Mesendoderm (in vitro differentiated cells): ENCODE measurements at regions not wholly inside any gene's neighbourhood (a gene's known extent, or its start where the extent isn't known, plus 50 kb on each side); places are given as distances from the start of the nearest gene placed in this dataset.

Experiments
- DNase-seq: peaks from one replicate; pipeline ENCODE4 v3.0.0; 2013
- H2AK5ac ChIP-seq: 2 replicates; pipeline ENCODE4 v1.6.1; 2013; ENCODE audit warnings: low read length, inconsistent platforms
- H2BK120ac ChIP-seq: 2 replicates; pipeline ENCODE4 v1.6.1; 2013; ENCODE audit warnings: low read depth, mild to moderate bottlenecking, low read length, moderate library complexity, mixed read lengths
- H2BK15ac ChIP-seq: replicated peaks from 2 replicates; pipeline ENCODE4 v1.6.1; 2013; ENCODE audit warnings: low read depth, mild to moderate bottlenecking, moderate library complexity
- H2BK5ac ChIP-seq: 2 replicates; pipeline ENCODE4 v1.6.1; 2013; ENCODE audit warnings: low read length, inconsistent platforms
- H3K18ac ChIP-seq: 2 replicates; pipeline ENCODE4 v1.6.1; 2013; ENCODE audit warnings: mild to moderate bottlenecking, low read length, mixed read lengths
- H3K23ac ChIP-seq: one replicate; pipeline ENCODE4 v1.6.1; 2013; ENCODE audit warnings: low read length
- H3K27ac ChIP-seq: 2 replicates; pipeline ENCODE4 v1.5.1; 2013; ENCODE audit warnings: low read depth, mild to moderate bottlenecking, inconsistent platforms, low read length, moderate library complexity
- H3K27me3 ChIP-seq: 2 replicates; pipeline ENCODE4 v1.6.1; 2013; ENCODE audit warnings: low read length, control low read depth, mild to moderate bottlenecking, inconsistent platforms; ENCODE audit not compliant: insufficient read depth, poor library complexity
- H3K36me3 ChIP-seq: 2 replicates; pipeline ENCODE4 v1.6.1; 2013; ENCODE audit warnings: low read length, inconsistent platforms; ENCODE audit not compliant: control insufficient read depth, insufficient read depth
- H3K4ac ChIP-seq: one replicate; pipeline ENCODE4 v1.6.1; 2013; ENCODE audit warnings: low read depth, mild to moderate bottlenecking, low read length, moderate library complexity
- H3K4me1 ChIP-seq: 2 replicates; pipeline ENCODE4 v1.6.1; 2013; ENCODE audit warnings: low read depth, low read length, inconsistent platforms; ENCODE audit not compliant: control insufficient read depth
- H3K4me2 ChIP-seq: 2 replicates; pipeline ENCODE4 v1.6.1; 2013; ENCODE audit warnings: low read length
- H3K4me3 ChIP-seq: 2 replicates; pipeline ENCODE4 v1.5.1; 2013; ENCODE audit warnings: mild to moderate bottlenecking, low read length
- H3K56ac ChIP-seq: one replicate; pipeline ENCODE4 v1.6.1; 2013; ENCODE audit warnings: low read length
- H3K79me1 ChIP-seq: 2 replicates; pipeline ENCODE4 v1.6.1; 2013; ENCODE audit warnings: low read length, inconsistent platforms
- H3K79me2 ChIP-seq: 2 replicates; pipeline ENCODE4 v1.6.1; 2013; ENCODE audit warnings: mild to moderate bottlenecking, low read length; ENCODE audit not compliant: control insufficient read depth, insufficient read depth
- H3K9ac ChIP-seq: 2 replicates; pipeline ENCODE4 v1.6.1; 2013; ENCODE audit warnings: low read length, inconsistent platforms
- H4K5ac ChIP-seq: one replicate; pipeline ENCODE4 v1.6.1; 2013; ENCODE audit warnings: low read length
- H4K8ac ChIP-seq: one replicate; pipeline ENCODE4 v1.6.1; 2013; ENCODE audit warnings: low read depth, mild to moderate bottlenecking, control low read depth, low read length, moderate library complexity
- WGBS: extraction: QIAGEN DNeasy Blood & Tissue Kit; methylation state at CpG from one replicate; pipeline ENCODE4 v1.1.7; 2013; ENCODE audit warnings: low lambda C conversion rate, missing lambda C conversion rate; ENCODE audit not compliant: insufficient coverage; ENCODE audit errors: extremely low coverage; 5-methylcytosine and 5-hydroxymethylcytosine counted together

- H3K36me3 ChIP-seq, result no peaks in the 10 kb centered on the region
- no peak for DNase-seq
- H3K23ac ChIP-seq, result no peak overlapping the region
- H2BK120ac ChIP-seq, result no peak overlapping the region
- no peak overlapping the region for H3K4me2 ChIP-seq
- no peaks in the 10 kb centered on the region for H3K4me1 ChIP-seq
- H3K56ac ChIP-seq, result no peak overlapping the region
- no peaks in the 10 kb centered on the region for H3K79me2 ChIP-seq
- WGBS, result no CpG with 5 or more reads among the region's 1 CpG
- no peaks in the 10 kb centered on the region for H3K27me3 ChIP-seq
- H2AK5ac ChIP-seq, result no peak overlapping the region
- H3K18ac ChIP-seq, result no peak overlapping the region
- no peaks in the 10 kb centered on the region for H3K79me1 ChIP-seq
- H3K27ac ChIP-seq, result no peak overlapping the region
- no peak overlapping the region for H2BK15ac ChIP-seq
- no peak overlapping the region for H3K4me3 ChIP-seq
- H3K4ac ChIP-seq, result no peak overlapping the region
- H4K8ac ChIP-seq, result no peak overlapping the region
- no peak overlapping the region for H3K9ac ChIP-seq
- H4K5ac ChIP-seq, result no peak overlapping the region
- H2BK5ac ChIP-seq, result no peak overlapping the region
Measured at GRCh38 chr13:40204246-40204645, 462.2 kb downstream of the FOXO1 start.

GRCh38 chr13:40205771-40206240 is 460.6 kb downstream of the FOXO1 start:
- Histone ChIP-seq H2AK5ac (no peak overlapping the region), H3K9ac (no peak overlapping the region), H2BK15ac (no peak overlapping the region), H3K23ac (no peak overlapping the region), H2BK5ac (no peak overlapping the region), H3K27me3 (no peaks in the 10 kb centered on the region), H3K4me1 (no peaks in the 10 kb centered on the region), H2BK120ac (no peak overlapping the region), H3K36me3 (no peaks in the 10 kb centered on the region), H3K4me2 (no peak overlapping the region), H3K79me1 (no peaks in the 10 kb centered on the region), H3K18ac (no peak overlapping the region), H3K4ac (no peak overlapping the region), H3K56ac (no peak overlapping the region), H4K8ac (no peak overlapping the region), H3K27ac (no peak overlapping the region), H4K5ac (no peak overlapping the region), H3K79me2 (no peaks in the 10 kb centered on the region), H3K4me3 (no peak overlapping the region)
- no CpG with 5 or more reads among the region's 4 CpGs for WGBS
- no peak for DNase-seq

- Histone ChIP-seq H3K79me1 (no peaks in the 10 kb centered on the region), H3K18ac (no peak overlapping the region), H3K4me3 (no peak overlapping the region), H3K9ac (no peak overlapping the region), H3K79me2 (no peaks in the 10 kb centered on the region), H3K56ac (no peak overlapping the region), H2AK5ac (no peak overlapping the region), H3K36me3 (no peaks in the 10 kb centered on the region), H3K4ac (no peak overlapping the region), H4K5ac (no peak overlapping the region), H2BK5ac (no peak overlapping the region), H3K27me3 (no peaks in the 10 kb centered on the region), H3K23ac (no peak overlapping the region), H3K27ac (no peak overlapping the region), H2BK120ac (no peak overlapping the region), H3K4me2 (no peak overlapping the region), H3K4me1 (no peaks in the 10 kb centered on the region), H2BK15ac (no peak overlapping the region), H4K8ac (no peak overlapping the region)
- DNase-seq, result no peak
- WGBS, result no CpG with 5 or more reads among the region's 6 CpGs
Measured at GRCh38 chr13:40206241-40207000, 460.0 kb downstream of the FOXO1 start.

- no peak overlapping the region for H4K5ac ChIP-seq
- no peaks in the 10 kb centered on the region for H3K36me3 ChIP-seq
- no peak for DNase-seq
- H3K79me1 ChIP-seq, result no peaks in the 10 kb centered on the region
- H2BK5ac ChIP-seq, result no peak overlapping the region
- no peak overlapping the region for H2BK15ac ChIP-seq
- H3K79me2 ChIP-seq, result no peaks in the 10 kb centered on the region
- no peak overlapping the region for H3K4ac ChIP-seq
- no peak overlapping the region for H3K4me3 ChIP-seq
- H3K27ac ChIP-seq, result no peak overlapping the region
- no peak overlapping the region for H2AK5ac ChIP-seq
- H2BK120ac ChIP-seq, result no peak overlapping the region
- H3K23ac ChIP-seq, result no peak overlapping the region
- H3K9ac ChIP-seq, result no peak overlapping the region
- H3K56ac ChIP-seq, result no peak overlapping the region
- no peaks in the 10 kb centered on the region for H3K4me1 ChIP-seq
- H4K8ac ChIP-seq, result no peak overlapping the region
- H3K4me2 ChIP-seq, result no peak overlapping the region
- no peaks in the 10 kb centered on the region for H3K27me3 ChIP-seq
- no CpG with 5 or more reads among the region's 6 CpGs for WGBS
- no peak overlapping the region for H3K18ac ChIP-seq
Measured at GRCh38 chr13:40207001-40207478, 459.4 kb downstream of the FOXO1 start.

- no peak overlapping the region for H2BK120ac ChIP-seq
- H4K8ac ChIP-seq, result no peak overlapping the region
- H3K27ac ChIP-seq, result no peak overlapping the region
- no peak overlapping the region for H3K4ac ChIP-seq
- no peak overlapping the region for H3K9ac ChIP-seq
- H4K5ac ChIP-seq, result no peak overlapping the region
- no peaks in the 10 kb centered on the region for H3K27me3 ChIP-seq
- no CpG with 5 or more reads among the region's 4 CpGs for WGBS
- H2BK5ac ChIP-seq, result no peak overlapping the region
- H3K18ac ChIP-seq, result no peak overlapping the region
- H2BK15ac ChIP-seq, result no peak overlapping the region
- H3K79me2 ChIP-seq, result no peaks in the 10 kb centered on the region
- no peaks in the 10 kb centered on the region for H3K79me1 ChIP-seq
- H3K4me2 ChIP-seq, result no peak overlapping the region
- H3K23ac ChIP-seq, result no peak overlapping the region
- H3K36me3 ChIP-seq, result no peaks in the 10 kb centered on the region
- H2AK5ac ChIP-seq, result no peak overlapping the region
- no peak overlapping the region for H3K56ac ChIP-seq
- H3K4me1 ChIP-seq, result no peaks in the 10 kb centered on the region
- DNase-seq, result no peak
- H3K4me3 ChIP-seq, result no peak overlapping the region
Measured at GRCh38 chr13:40208517-40208916, 457.9 kb downstream of the FOXO1 start.
